H1 (cell line): ENCODE measurements at regions not wholly inside any gene's neighbourhood (a gene's known extent, or its start where the extent isn't known, plus 50 kb on each side); places are given as distances from the start of the nearest gene placed in this dataset.

Experiments
- CTCF ChIA-PET: fragments of 300-600 bp; sonication (Branson Sonifier 250); formaldehyde crosslinking; loops from one replicate; lab custom pipeline; 2021; ENCODE audit not compliant: partially characterized antibody; lab: Charles Lee
- POLR2A ChIA-PET: fragments of 300-600 bp; sonication (Branson Sonifier 250); formaldehyde crosslinking; loops from one replicate; lab custom pipeline; 2021; ENCODE audit warnings: inconsistent platforms; ENCODE audit not compliant: partially characterized antibody; lab: Charles Lee
- DNase-seq, 2 experiments: peaks; one replicate each; pipeline versions ENCODE4 v3.0.0 to v3.0.0-alpha.2; 2010 to 2022; ENCODE audit warnings: low spot score in 2 of 2, low read depth in 1 of 2, mixed read lengths in 1 of 2
- FAIRE-seq: peaks from 2 replicates; lab custom pipeline; 2011; peaks lifted over from hg19 to GRCh38; lab: Jason Lieb, UNC
- H2AFZ ChIP-seq: 2 replicates; pipeline ENCODE4 v1.8.1; 2012; ENCODE audit warnings: low read length, inconsistent platforms
- H2AK5ac ChIP-seq: 2 replicates; pipeline ENCODE4 v1.6.1; 2013; ENCODE audit warnings: low read depth, low read length
- H2BK120ac ChIP-seq: replicated peaks from 2 replicates; pipeline ENCODE3; 2013; ENCODE audit warnings: low read depth, low read length, inconsistent platforms
- H2BK12ac ChIP-seq: 2 replicates; pipeline ENCODE4 v1.6.1; 2013; ENCODE audit warnings: low read depth, low read length
- H2BK15ac ChIP-seq: 2 replicates; pipeline ENCODE4 v1.6.1; 2013; ENCODE audit warnings: low read length
- H2BK20ac ChIP-seq: 2 replicates; pipeline ENCODE4 v1.6.1; 2013; ENCODE audit warnings: low read length
- H2BK5ac ChIP-seq: 2 replicates; pipeline ENCODE4 v1.6.1; 2013; ENCODE audit warnings: low read depth, low read length
- H3K14ac ChIP-seq: 2 replicates; pipeline ENCODE4 v1.6.1; 2013; ENCODE audit warnings: inconsistent platforms; ENCODE audit not compliant: insufficient read length
- H3K18ac ChIP-seq: 2 replicates; pipeline ENCODE4 v1.6.1; 2013; ENCODE audit warnings: low read length; ENCODE audit errors: extremely low read depth
- H3K23ac ChIP-seq: 2 replicates; pipeline ENCODE4 v1.6.1; 2013; ENCODE audit warnings: inconsistent platforms; ENCODE audit not compliant: insufficient read length
- H3K23me2 ChIP-seq: 2 replicates; pipeline ENCODE4 v1.6.1; 2013; ENCODE audit warnings: low read depth, low read length
- H3K27ac ChIP-seq: 2 replicates; pipeline ENCODE4 v1.6.1; 2011; ENCODE audit warnings: low read depth, low read length, inconsistent platforms
- H3K27me3 ChIP-seq, 4 experiments: replicated peaks in 1 of 4; 1 replicate in 1 of 4; 2 replicates in 3 of 4; pipeline versions ENCODE4 v1.6.1 to v1.8.1; 2011 to 2013; ENCODE audit warnings: low read length in 3 of 4, mild to moderate bottlenecking in 3 of 4, inconsistent platforms in 2 of 4, mixed read lengths in 2 of 4, moderate library complexity in 1 of 4; ENCODE audit not compliant: control insufficient read depth in 3 of 4, insufficient read depth in 3 of 4; ENCODE audit errors: extremely low read depth in 1 of 4
- H3K36me3 ChIP-seq, 4 experiments: 2 replicates each; pipeline versions ENCODE4 v1.6.1 to v1.8.1; 2011 to 2013; ENCODE audit warnings: mild to moderate bottlenecking in 4 of 4, low read length in 3 of 4, moderate library complexity in 2 of 4, control low read depth in 1 of 4, inconsistent platforms in 1 of 4; ENCODE audit not compliant: insufficient read depth in 4 of 4, control insufficient read depth in 2 of 4
- H3K4ac ChIP-seq: replicated peaks from 2 replicates; pipeline ENCODE3; 2013; ENCODE audit warnings: low read length, low read depth, mixed read lengths, inconsistent platforms; ENCODE audit not compliant: insufficient read length
- H3K4me1 ChIP-seq, 4 experiments: replicated peaks in 1 of 4; 1 replicate in 1 of 4; 2 replicates in 3 of 4; pipeline versions ENCODE4 v1.6.1 to v1.8.1; 2011 to 2013; ENCODE audit warnings: low read length in 3 of 4, inconsistent platforms in 2 of 4, mixed read lengths in 1 of 4; ENCODE audit not compliant: insufficient read depth in 4 of 4, control insufficient read depth in 3 of 4
- H3K4me2 ChIP-seq, 2 experiments: 2 replicates each; pipeline versions ENCODE4 v1.6.1 to v1.8.1; 2011 to 2013; ENCODE audit warnings: low read depth in 2 of 2, low read length in 2 of 2, control low read depth in 1 of 2, inconsistent platforms in 1 of 2, mild to moderate bottlenecking in 1 of 2; ENCODE audit not compliant: insufficient read depth in 1 of 2
- H3K4me3 ChIP-seq, 4 experiments: fragments of 200-600, 300-600 bp in 1 of 4; sonication (generic), shearing (Covaris generic), sonication (Bioruptor Twin) in 1 of 4; 2 replicates each; pipeline versions ENCODE4 v1.5.1 to v1.8.1; 2011 to 2016; ENCODE audit warnings: low read length in 4 of 4, low read depth in 3 of 4, control low read depth in 2 of 4, inconsistent platforms in 2 of 4, mild to moderate bottlenecking in 2 of 4, mixed read lengths in 1 of 4, moderate library complexity in 1 of 4; ENCODE audit not compliant: insufficient read depth in 2 of 4; ENCODE audit errors: extremely low read depth in 1 of 4
- H3K56ac ChIP-seq: replicated peaks from 2 replicates; pipeline ENCODE3; 2013; ENCODE audit warnings: low read depth, mild to moderate bottlenecking, mixed read lengths, low read length, inconsistent platforms; ENCODE audit not compliant: insufficient read length
- H3K79me1 ChIP-seq: 2 replicates; pipeline ENCODE4 v1.6.1; 2013; ENCODE audit warnings: low read depth, low read length, control low read depth
- H3K79me2 ChIP-seq, 2 experiments: 2 replicates each; pipeline versions ENCODE4 v1.6.1 to v1.8.1; 2012 to 2013; ENCODE audit warnings: low read length in 2 of 2, mild to moderate bottlenecking in 2 of 2, inconsistent platforms in 1 of 2; ENCODE audit not compliant: insufficient read depth in 2 of 2, control insufficient read depth in 1 of 2
- H3K9ac ChIP-seq, 4 experiments: replicated peaks in 1 of 4; 1 replicate in 1 of 4; 2 replicates in 3 of 4; pipeline versions ENCODE4 v1.6.1 to v1.8.1; 2011 to 2013; ENCODE audit warnings: low read depth in 3 of 4, low read length in 3 of 4, control low read depth in 2 of 4, mild to moderate bottlenecking in 2 of 4, moderate library complexity in 2 of 4, inconsistent platforms in 1 of 4; ENCODE audit errors: extremely low read depth in 1 of 4
- H3K9me3 ChIP-seq, 2 experiments: 2 replicates each; pipeline versions ENCODE4 v1.6.1 to v1.8.1; 2012 to 2013; ENCODE audit warnings: mild to moderate bottlenecking in 2 of 2, moderate library complexity in 2 of 2, control low read depth in 1 of 2, inconsistent platforms in 1 of 2, low read depth in 1 of 2, low read length in 1 of 2, mixed read lengths in 1 of 2; ENCODE audit not compliant: insufficient read depth in 2 of 2
- H4K20me1 ChIP-seq, 2 experiments: replicated peaks in 1 of 2; 2 replicates each; pipeline versions ENCODE3 to v1.8.1; 2011 to 2013; ENCODE audit warnings: inconsistent platforms in 2 of 2, low read length in 2 of 2, mild to moderate bottlenecking in 1 of 2; ENCODE audit not compliant: insufficient read depth in 2 of 2, control insufficient read depth in 1 of 2
- H4K5ac ChIP-seq: 2 replicates; pipeline ENCODE4 v1.6.1; 2013; ENCODE audit warnings: low read length, low read depth, mixed read lengths, inconsistent platforms; ENCODE audit not compliant: insufficient read length
- H4K8ac ChIP-seq: 2 replicates; pipeline ENCODE4 v1.8.0; 2013; ENCODE audit warnings: mild to moderate bottlenecking, moderate library complexity, low read length, inconsistent platforms; ENCODE audit not compliant: insufficient read depth; ENCODE audit errors: extremely low read depth
- H4K91ac ChIP-seq: replicated peaks from 2 replicates; pipeline ENCODE3; 2013; ENCODE audit warnings: low read length, mixed read lengths, inconsistent platforms; ENCODE audit not compliant: insufficient read length
- PHF8 ChIP-seq: fragments of 200-600 bp; sonication (generic); conservative IDR thresholded peaks from 2 replicates; pipeline ENCODE4 v1.7.1; 2012; ENCODE audit warnings: low read depth, mild to moderate bottlenecking, inconsistent platforms, low read length, moderate library complexity
- RXRA ChIP-seq: IDR thresholded peaks from 2 replicates; pipeline ENCODE4 v1.6.1; 2011; ENCODE audit warnings: low read depth, mild to moderate bottlenecking, low read length, moderate library complexity; ENCODE audit not compliant: insufficient read depth
- WGBS, 2 experiments: shearing (Covaris generic) in 1 of 2; methylation state at CpG; one replicate each; pipeline versions ENCODE4 v1.1.6 to v1.1.7; 2013 to 2015; ENCODE audit warnings: low lambda C conversion rate in 2 of 2, mixed read lengths in 2 of 2, inconsistent platforms in 1 of 2, low coverage in 1 of 2, missing lambda C conversion rate in 1 of 2; ENCODE audit not compliant: insufficient replicate concordance in 2 of 2, insufficient coverage in 1 of 2, insufficient read length in 1 of 2; ENCODE audit errors: extremely low coverage in 1 of 2, missing lambda C conversion rate in 1 of 2; 5-methylcytosine and 5-hydroxymethylcytosine counted together

DNA sequence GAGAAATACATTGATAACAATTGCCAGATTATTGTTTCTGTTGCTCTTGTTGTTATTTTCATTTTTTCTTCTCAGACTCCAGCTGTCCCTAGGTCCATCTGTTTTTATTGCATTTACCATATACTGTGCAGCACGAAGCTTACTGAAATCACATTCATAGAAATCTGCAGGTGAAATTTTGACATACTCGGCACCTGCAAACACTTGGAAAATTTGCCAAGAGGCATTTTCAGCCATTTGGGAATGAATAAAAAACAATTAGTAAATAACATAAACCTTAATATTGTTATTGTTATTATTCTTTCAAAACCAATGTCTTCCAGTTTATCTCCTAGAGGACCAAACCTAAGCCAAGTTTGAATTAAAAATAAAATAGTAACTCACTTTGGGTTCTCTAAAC, 2357.2 kb downstream of the LRRC4C start:
- H2BK20ac ChIP-seq: no peak overlapping the region
- no peak overlapping the region for H3K9ac ChIP-seq
- H2BK15ac ChIP-seq: no peak overlapping the region
- no peak overlapping the region for H3K27ac ChIP-seq
- no peaks in the 10 kb centered on the region for H3K79me1 ChIP-seq
- no peaks in the 10 kb centered on the region for H3K79me2 ChIP-seq
- no peak overlapping the region for H2AK5ac ChIP-seq
- H2AFZ ChIP-seq: no peak overlapping the region
- no peak overlapping the region for H3K14ac ChIP-seq
- H2BK12ac ChIP-seq: no peak overlapping the region
- H4K8ac ChIP-seq: no peak overlapping the region
- H4K91ac ChIP-seq: no peak overlapping the region
- WGBS, 2 experiments: 88% methylated on average over 2 of the region's 2 CpGs; no CpG with 5 or more reads in 1 of the 2 experiments
- no peaks in the 10 kb centered on the region for H4K20me1 ChIP-seq
- H3K23me2 ChIP-seq: no peaks in the 10 kb centered on the region
- H4K5ac ChIP-seq: no peak overlapping the region
- no peaks in the 10 kb centered on the region for H3K27me3 ChIP-seq
- no peak overlapping the region for H3K18ac ChIP-seq
- H2BK120ac ChIP-seq: no peak overlapping the region
- no peak overlapping the region for H3K4me3 ChIP-seq
- CTCF ChIA-PET: no interaction called here
- peaks cover 3 to 11% of the 10 kb centered on the region in 2 experiments; a peak in 3 of 4 replicates for H3K9me3 ChIP-seq
- no peak overlapping the region for H3K23ac ChIP-seq
- DNase-seq: no peak
- no peak overlapping the region for H2BK5ac ChIP-seq
- POLR2A ChIA-PET: no interaction called here
- H3K4me1 ChIP-seq: no peaks in the 10 kb centered on the region
- H3K4me2 ChIP-seq: no peak overlapping the region
- no peak for FAIRE-seq
- no peak for TF ChIP-seq RXRA
- no peak for TF ChIP-seq PHF8
- no peak overlapping the region for H3K4ac ChIP-seq
- no peaks in the 10 kb centered on the region for H3K36me3 ChIP-seq
- H3K56ac ChIP-seq: no peak overlapping the region
